T-helper 2 cell (primary cell): ENCODE measurements at regions not wholly inside any gene's neighbourhood (a gene's known extent, or its start where the extent isn't known, plus 50 kb on each side); places are given as distances from the start of the nearest gene placed in this dataset.

Experiments
- DNase-seq, 5 experiments: peaks; one replicate each; pipeline versions ENCODE4 v3.0.0 to v3.0.0-alpha.2; 2012 to 2022

- no peak for DNase-seq
Observed at GRCh38 chr6:129911732-129912131, 50.6 kb upstream of the TMEM244 start.
